H1 (cell line): ENCODE measurements at regions not wholly inside any gene's neighbourhood (a gene's known extent, or its start where the extent isn't known, plus 50 kb on each side); places are given as distances from the start of the nearest gene placed in this dataset.

Experiments used
- CTCF ChIA-PET: fragments of 300-600 bp; sonication (Branson Sonifier 250); formaldehyde crosslinking; loops from one replicate; lab custom pipeline; 2021; ENCODE audit not compliant: partially characterized antibody; lab: Charles Lee
- POLR2A ChIA-PET: fragments of 300-600 bp; sonication (Branson Sonifier 250); formaldehyde crosslinking; loops from one replicate; lab custom pipeline; 2021; ENCODE audit warnings: inconsistent platforms; ENCODE audit not compliant: partially characterized antibody; lab: Charles Lee
- DNase-seq, 2 experiments: peaks; one replicate each; pipeline versions ENCODE4 v3.0.0 to v3.0.0-alpha.2; 2010 to 2022; ENCODE audit warnings: low spot score in 2 of 2, low read depth in 1 of 2, mixed read lengths in 1 of 2
- FAIRE-seq: peaks from 2 replicates; lab custom pipeline; 2011; peaks lifted over from hg19 to GRCh38; lab: Jason Lieb, UNC
- H2AFZ ChIP-seq: 2 replicates; pipeline ENCODE4 v1.8.1; 2012; ENCODE audit warnings: low read length, inconsistent platforms
- H2AK5ac ChIP-seq: 2 replicates; pipeline ENCODE4 v1.6.1; 2013; ENCODE audit warnings: low read depth, low read length
- H2BK120ac ChIP-seq: replicated peaks from 2 replicates; pipeline ENCODE3; 2013; ENCODE audit warnings: low read depth, low read length, inconsistent platforms
- H2BK12ac ChIP-seq: 2 replicates; pipeline ENCODE4 v1.6.1; 2013; ENCODE audit warnings: low read depth, low read length
- H2BK15ac ChIP-seq: 2 replicates; pipeline ENCODE4 v1.6.1; 2013; ENCODE audit warnings: low read length
- H2BK20ac ChIP-seq: 2 replicates; pipeline ENCODE4 v1.6.1; 2013; ENCODE audit warnings: low read length
- H2BK5ac ChIP-seq: 2 replicates; pipeline ENCODE4 v1.6.1; 2013; ENCODE audit warnings: low read depth, low read length
- H3K14ac ChIP-seq: 2 replicates; pipeline ENCODE4 v1.6.1; 2013; ENCODE audit warnings: inconsistent platforms; ENCODE audit not compliant: insufficient read length
- H3K18ac ChIP-seq: 2 replicates; pipeline ENCODE4 v1.6.1; 2013; ENCODE audit warnings: low read length; ENCODE audit errors: extremely low read depth
- H3K23ac ChIP-seq: 2 replicates; pipeline ENCODE4 v1.6.1; 2013; ENCODE audit warnings: inconsistent platforms; ENCODE audit not compliant: insufficient read length
- H3K23me2 ChIP-seq: 2 replicates; pipeline ENCODE4 v1.6.1; 2013; ENCODE audit warnings: low read depth, low read length
- H3K27ac ChIP-seq: 2 replicates; pipeline ENCODE4 v1.6.1; 2011; ENCODE audit warnings: low read depth, low read length, inconsistent platforms
- H3K27me3 ChIP-seq, 4 experiments: replicated peaks in 1 of 4; 1 replicate in 1 of 4; 2 replicates in 3 of 4; pipeline versions ENCODE4 v1.6.1 to v1.8.1; 2011 to 2013; ENCODE audit warnings: low read length in 3 of 4, mild to moderate bottlenecking in 3 of 4, inconsistent platforms in 2 of 4, mixed read lengths in 2 of 4, moderate library complexity in 1 of 4; ENCODE audit not compliant: control insufficient read depth in 3 of 4, insufficient read depth in 3 of 4; ENCODE audit errors: extremely low read depth in 1 of 4
- H3K36me3 ChIP-seq, 4 experiments: 2 replicates each; pipeline versions ENCODE4 v1.6.1 to v1.8.1; 2011 to 2013; ENCODE audit warnings: mild to moderate bottlenecking in 4 of 4, low read length in 3 of 4, moderate library complexity in 2 of 4, control low read depth in 1 of 4, inconsistent platforms in 1 of 4; ENCODE audit not compliant: insufficient read depth in 4 of 4, control insufficient read depth in 2 of 4
- H3K4ac ChIP-seq: replicated peaks from 2 replicates; pipeline ENCODE3; 2013; ENCODE audit warnings: low read length, low read depth, mixed read lengths, inconsistent platforms; ENCODE audit not compliant: insufficient read length
- H3K4me1 ChIP-seq, 4 experiments: replicated peaks in 1 of 4; 1 replicate in 1 of 4; 2 replicates in 3 of 4; pipeline versions ENCODE4 v1.6.1 to v1.8.1; 2011 to 2013; ENCODE audit warnings: low read length in 3 of 4, inconsistent platforms in 2 of 4, mixed read lengths in 1 of 4; ENCODE audit not compliant: insufficient read depth in 4 of 4, control insufficient read depth in 3 of 4
- H3K4me2 ChIP-seq, 2 experiments: 2 replicates each; pipeline versions ENCODE4 v1.6.1 to v1.8.1; 2011 to 2013; ENCODE audit warnings: low read depth in 2 of 2, low read length in 2 of 2, control low read depth in 1 of 2, inconsistent platforms in 1 of 2, mild to moderate bottlenecking in 1 of 2; ENCODE audit not compliant: insufficient read depth in 1 of 2
- H3K4me3 ChIP-seq, 4 experiments: fragments of 200-600, 300-600 bp in 1 of 4; sonication (generic), shearing (Covaris generic), sonication (Bioruptor Twin) in 1 of 4; 2 replicates each; pipeline versions ENCODE4 v1.5.1 to v1.8.1; 2011 to 2016; ENCODE audit warnings: low read length in 4 of 4, low read depth in 3 of 4, control low read depth in 2 of 4, inconsistent platforms in 2 of 4, mild to moderate bottlenecking in 2 of 4, mixed read lengths in 1 of 4, moderate library complexity in 1 of 4; ENCODE audit not compliant: insufficient read depth in 2 of 4; ENCODE audit errors: extremely low read depth in 1 of 4
- H3K56ac ChIP-seq: replicated peaks from 2 replicates; pipeline ENCODE3; 2013; ENCODE audit warnings: low read depth, mild to moderate bottlenecking, mixed read lengths, low read length, inconsistent platforms; ENCODE audit not compliant: insufficient read length
- H3K79me1 ChIP-seq: 2 replicates; pipeline ENCODE4 v1.6.1; 2013; ENCODE audit warnings: low read depth, low read length, control low read depth
- H3K79me2 ChIP-seq, 2 experiments: 2 replicates each; pipeline versions ENCODE4 v1.6.1 to v1.8.1; 2012 to 2013; ENCODE audit warnings: low read length in 2 of 2, mild to moderate bottlenecking in 2 of 2, inconsistent platforms in 1 of 2; ENCODE audit not compliant: insufficient read depth in 2 of 2, control insufficient read depth in 1 of 2
- H3K9ac ChIP-seq, 4 experiments: replicated peaks in 1 of 4; 1 replicate in 1 of 4; 2 replicates in 3 of 4; pipeline versions ENCODE4 v1.6.1 to v1.8.1; 2011 to 2013; ENCODE audit warnings: low read depth in 3 of 4, low read length in 3 of 4, control low read depth in 2 of 4, mild to moderate bottlenecking in 2 of 4, moderate library complexity in 2 of 4, inconsistent platforms in 1 of 4; ENCODE audit errors: extremely low read depth in 1 of 4
- H3K9me3 ChIP-seq, 2 experiments: 2 replicates each; pipeline versions ENCODE4 v1.6.1 to v1.8.1; 2012 to 2013; ENCODE audit warnings: mild to moderate bottlenecking in 2 of 2, moderate library complexity in 2 of 2, control low read depth in 1 of 2, inconsistent platforms in 1 of 2, low read depth in 1 of 2, low read length in 1 of 2, mixed read lengths in 1 of 2; ENCODE audit not compliant: insufficient read depth in 2 of 2
- H4K20me1 ChIP-seq, 2 experiments: replicated peaks in 1 of 2; 2 replicates each; pipeline versions ENCODE3 to v1.8.1; 2011 to 2013; ENCODE audit warnings: inconsistent platforms in 2 of 2, low read length in 2 of 2, mild to moderate bottlenecking in 1 of 2; ENCODE audit not compliant: insufficient read depth in 2 of 2, control insufficient read depth in 1 of 2
- H4K5ac ChIP-seq: 2 replicates; pipeline ENCODE4 v1.6.1; 2013; ENCODE audit warnings: low read length, low read depth, mixed read lengths, inconsistent platforms; ENCODE audit not compliant: insufficient read length
- H4K8ac ChIP-seq: 2 replicates; pipeline ENCODE4 v1.8.0; 2013; ENCODE audit warnings: mild to moderate bottlenecking, moderate library complexity, low read length, inconsistent platforms; ENCODE audit not compliant: insufficient read depth; ENCODE audit errors: extremely low read depth
- H4K91ac ChIP-seq: replicated peaks from 2 replicates; pipeline ENCODE3; 2013; ENCODE audit warnings: low read length, mixed read lengths, inconsistent platforms; ENCODE audit not compliant: insufficient read length
- ASH2L ChIP-seq: fragments of 200-600, 300-600 bp; sonication (generic); IDR thresholded peaks from one replicate; pipeline ENCODE4 v1.7.1; 2017; ENCODE audit warnings: low read length
- ATF3 ChIP-seq: IDR thresholded peaks from 2 replicates; pipeline ENCODE4 v1.6.1; 2011; ENCODE audit warnings: low read depth, mild to moderate bottlenecking, low read length; ENCODE audit not compliant: insufficient read depth
- CEBPB ChIP-seq: IDR thresholded peaks from 2 replicates; pipeline ENCODE4 v1.6.1; 2012; ENCODE audit warnings: low read depth, low read length
- WGBS, 2 experiments: shearing (Covaris generic) in 1 of 2; methylation state at CpG; one replicate each; pipeline versions ENCODE4 v1.1.6 to v1.1.7; 2013 to 2015; ENCODE audit warnings: low lambda C conversion rate in 2 of 2, mixed read lengths in 2 of 2, inconsistent platforms in 1 of 2, low coverage in 1 of 2, missing lambda C conversion rate in 1 of 2; ENCODE audit not compliant: insufficient replicate concordance in 2 of 2, insufficient coverage in 1 of 2, insufficient read length in 1 of 2; ENCODE audit errors: extremely low coverage in 1 of 2, missing lambda C conversion rate in 1 of 2; 5-methylcytosine and 5-hydroxymethylcytosine counted together

DNA sequence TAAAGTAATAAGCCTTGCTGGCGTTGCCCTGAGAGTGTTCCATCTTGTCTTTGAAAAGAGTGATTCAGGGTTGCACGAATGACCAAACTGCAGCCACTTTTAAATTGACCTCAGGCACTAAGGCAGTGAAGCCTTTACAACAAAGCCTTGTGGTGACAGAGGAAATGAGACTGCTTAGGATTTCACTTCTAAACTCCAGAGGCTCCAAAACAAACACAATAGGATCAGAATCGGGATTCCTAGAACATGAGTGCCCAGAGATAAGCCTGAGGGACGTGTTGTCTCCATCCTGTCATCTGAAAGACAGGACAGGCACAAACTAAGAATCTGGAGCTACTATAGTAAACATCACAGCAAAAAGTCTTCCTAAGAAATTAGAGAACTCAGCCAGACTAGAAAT is 405.2 kb downstream of the PPARGC1A start:
- CTCF ChIA-PET = no interaction called here
- no peak for FAIRE-seq
- no peak for TF ChIP-seq ASH2L
- TF ChIP-seq CEBPB = no peak
- TF ChIP-seq ATF3 = no peak

More for the DNA sequence above, 405.2 kb downstream of the PPARGC1A start:
- Histone ChIP-seq H2BK20ac (no peak overlapping the region), H3K9ac (no peak overlapping the region), H3K27ac (no peak overlapping the region), H2BK12ac (no peak overlapping the region), H2BK15ac (no peak overlapping the region), H3K4ac (no peak overlapping the region), H4K8ac (no peak overlapping the region), H3K79me2 (no peaks in the 10 kb centered on the region), H3K27me3 (no peaks in the 10 kb centered on the region), H2BK120ac (no peak overlapping the region), H3K4me1 (no peaks in the 10 kb centered on the region), H4K91ac (no peak overlapping the region), H3K23ac (no peak overlapping the region), H3K79me1 (no peaks in the 10 kb centered on the region), H3K23me2 (no peaks in the 10 kb centered on the region), H2AK5ac (no peak overlapping the region), H3K14ac (no peak overlapping the region), H3K4me3 (no peak overlapping the region), H2AFZ (peak overlapping the region; percentile 30), H4K20me1 (no peaks in the 10 kb centered on the region), H3K18ac (no peak overlapping the region), H3K56ac (no peak overlapping the region), H3K4me2 (no peak overlapping the region), H4K5ac (no peak overlapping the region), H3K36me3 (no peaks in the 10 kb centered on the region), H3K9me3 (no peaks in the 10 kb centered on the region; a peak in 1 of 4 replicates), H2BK5ac (no peak overlapping the region)
- WGBS, 2 experiments = 97% methylated on average over 4 of the region's 4 CpGs; no CpG with 5 or more reads in 1 of the 2 experiments
- no peak for DNase-seq
- POLR2A ChIA-PET = no interaction called here
